ENCODE measurements at regions not wholly inside any gene's neighbourhood (a gene's known extent, or its start where the extent isn't known, plus 50 kb on each side); places are given as distances from the start of the nearest gene placed in this dataset.

GRCh38 chr16:8426569-8426968 lies 163.7 kb downstream of the TMEM114 start:
- TF ChIP-seq, protein P1, sequence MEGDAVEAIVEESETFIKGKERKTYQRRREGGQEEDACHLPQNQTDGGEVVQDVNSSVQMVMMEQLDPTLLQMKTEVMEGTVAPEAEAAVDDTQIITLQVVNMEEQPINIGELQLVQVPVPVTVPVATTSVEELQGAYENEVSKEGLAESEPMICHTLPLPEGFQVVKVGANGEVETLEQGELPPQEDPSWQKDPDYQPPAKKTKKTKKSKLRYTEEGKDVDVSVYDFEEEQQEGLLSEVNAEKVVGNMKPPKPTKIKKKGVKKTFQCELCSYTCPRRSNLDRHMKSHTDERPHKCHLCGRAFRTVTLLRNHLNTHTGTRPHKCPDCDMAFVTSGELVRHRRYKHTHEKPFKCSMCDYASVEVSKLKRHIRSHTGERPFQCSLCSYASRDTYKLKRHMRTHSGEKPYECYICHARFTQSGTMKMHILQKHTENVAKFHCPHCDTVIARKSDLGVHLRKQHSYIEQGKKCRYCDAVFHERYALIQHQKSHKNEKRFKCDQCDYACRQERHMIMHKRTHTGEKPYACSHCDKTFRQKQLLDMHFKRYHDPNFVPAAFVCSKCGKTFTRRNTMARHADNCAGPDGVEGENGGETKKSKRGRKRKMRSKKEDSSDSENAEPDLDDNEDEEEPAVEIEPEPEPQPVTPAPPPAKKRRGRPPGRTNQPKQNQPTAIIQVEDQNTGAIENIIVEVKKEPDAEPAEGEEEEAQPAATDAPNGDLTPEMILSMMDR (IDR thresholded peaks at IDR 0.05): no peak
- Histone ChIP-seq H3K36me3 (no peaks in the 10 kb centered on the region), H3K4me3 (no peak overlapping the region), H3K27me3 (ENCODE audit: low read depth) (peaks cover 3% of the 10 kb centered on the region), H3K27ac (no peak overlapping the region), H3K4me1 (no peaks in the 10 kb centered on the region), H3K9me3 (no peaks in the 10 kb centered on the region)
- ATAC-seq: no peak
- intact Hi-C loops (cut with DNase I): no loop called here
- no peak for DNase-seq

- TF ChIP-seq, protein P1 (IDR thresholded peaks at IDR 0.05): no peak
- intact Hi-C loops (cut with DNase I): no loop called here
- Histone ChIP-seq H3K4me1 (no peaks in the 10 kb centered on the region), H3K9me3 (no peaks in the 10 kb centered on the region), H3K27me3 (ENCODE audit: low read depth) (no peaks in the 10 kb centered on the region), H3K27ac (no peak overlapping the region), H3K4me3 (no peak overlapping the region), H3K36me3 (no peaks in the 10 kb centered on the region)
- DNase-seq (no peak), ATAC-seq (no peak)
Observed at GRCh38 chr16:8417145-8417544, 173.2 kb downstream of the TMEM114 start.

- intact Hi-C loops (cut with DNase I): no loop called here
- ATAC-seq (no peak), DNase-seq (no peak)
- no peaks in the 10 kb centered on the region for H3K36me3 ChIP-seq
- H3K4me3 ChIP-seq: no peak overlapping the region
- no peaks in the 10 kb centered on the region for H3K27me3 ChIP-seq (ENCODE audit: low read depth)
- TF ChIP-seq, protein P1 (IDR thresholded peaks at IDR 0.05): no peak
- no peaks in the 10 kb centered on the region for H3K4me1 ChIP-seq
- no peaks in the 10 kb centered on the region for H3K9me3 ChIP-seq
- no peak overlapping the region for H3K27ac ChIP-seq
Observed at GRCh38 chr16:8408855-8409567, 181.3 kb downstream of the TMEM114 start.

- TF ChIP-seq, protein P1 (IDR thresholded peaks at IDR 0.05): no peak
- DNase-seq: no peak
- no peaks in the 10 kb centered on the region for H3K4me1 ChIP-seq
- intact Hi-C loops (cut with DNase I): no loop called here
- no peak overlapping the region for H3K27ac ChIP-seq
- no peaks in the 10 kb centered on the region for H3K9me3 ChIP-seq
- no peaks in the 10 kb centered on the region for H3K36me3 ChIP-seq
- H3K27me3 ChIP-seq (ENCODE audit: low read depth): no peaks in the 10 kb centered on the region
- H3K4me3 ChIP-seq: no peak overlapping the region
- ATAC-seq: no peak
Observed at GRCh38 chr16:8407351-8407750, 183.0 kb downstream of the TMEM114 start.

GRCh38 chr16:8403978-8404749 lies 186.1 kb downstream of the TMEM114 start:
- no peaks in the 10 kb centered on the region for H3K27me3 ChIP-seq (ENCODE audit: low read depth)
- no peak for ATAC-seq
- no peaks in the 10 kb centered on the region for H3K9me3 ChIP-seq
- no peak for DNase-seq
- TF ChIP-seq, protein P1 (IDR thresholded peaks at IDR 0.05): no peak
- H3K36me3 ChIP-seq: no peaks in the 10 kb centered on the region
- intact Hi-C loops (cut with DNase I): no loop called here
- no peak overlapping the region for H3K27ac ChIP-seq
- H3K4me3 ChIP-seq: no peak overlapping the region
- no peaks in the 10 kb centered on the region for H3K4me1 ChIP-seq
